Renal cortical epithelial cell (primary cell): ENCODE measurements at regions not wholly inside any gene's neighbourhood (a gene's known extent, or its start where the extent isn't known, plus 50 kb on each side); places are given as distances from the start of the nearest gene placed in this dataset.

ENCODE experiments used
- DNase-seq: peaks from one replicate; pipeline ENCODE4 v3.0.0-alpha.2; 2011; ENCODE audit warnings: low read depth

- DNase-seq: peak; percentile 97
Observed at GRCh38 chrX:42096265-42096920, 173.0 kb upstream of the CASK start.

- DNase-seq: peak; percentile 81
Observed at GRCh38 chrX:42094218-42094617, 170.9 kb upstream of the CASK start.

- peak; percentile 53 for DNase-seq
Observed at GRCh38 chrX:42093756-42094155, 170.4 kb upstream of the CASK start.

- DNase-seq: no peak
Observed at GRCh38 chrX:42090395-42090794, 167.0 kb upstream of the CASK start.

- no peak for DNase-seq
Observed at GRCh38 chrX:42089031-42089430, 165.7 kb upstream of the CASK start.

GRCh38 chrX:42087960-42088359 is 164.6 kb upstream of the CASK start:
- no peak for DNase-seq

- peak; percentile 89 for DNase-seq
Observed at GRCh38 chrX:42085836-42086235, 162.5 kb upstream of the CASK start.

- DNase-seq: no peak
Observed at GRCh38 chrX:42079968-42080367, 156.6 kb upstream of the CASK start.

GRCh38 chrX:42077675-42078074 is 154.3 kb upstream of the CASK start:
- DNase-seq: no peak

- no peak for DNase-seq
Observed at GRCh38 chrX:42075032-42075431, 151.7 kb upstream of the CASK start.

GRCh38 chrX:42073448-42073847 is 150.1 kb upstream of the CASK start:
- no peak for DNase-seq

GRCh38 chrX:42070866-42071265 is 147.5 kb upstream of the CASK start:
- no peak for DNase-seq

- no peak for DNase-seq
Observed at GRCh38 chrX:42054256-42054655, 130.9 kb upstream of the CASK start.

GRCh38 chrX:42050345-42050744 is 127.0 kb upstream of the CASK start:
- no peak for DNase-seq

GRCh38 chrX:42047886-42048285 is 124.5 kb upstream of the CASK start:
- DNase-seq: no peak

GRCh38 chrX:42028109-42028508 is 104.8 kb upstream of the CASK start:
- DNase-seq: no peak

GRCh38 chrX:42027367-42028000 is 104.1 kb upstream of the CASK start:
- no peak for DNase-seq

- no peak for DNase-seq
Observed at GRCh38 chrX:42025861-42026260, 102.5 kb upstream of the CASK start.

- DNase-seq: no peak
Observed at GRCh38 chrX:42023122-42023521, 99.8 kb upstream of the CASK start.

- DNase-seq: no peak
Observed at GRCh38 chrX:42022158-42022557, 98.8 kb upstream of the CASK start.

- no peak for DNase-seq
Observed at GRCh38 chrX:42021058-42021457, 97.7 kb upstream of the CASK start.

GRCh38 chrX:42020225-42020624 is 96.9 kb upstream of the CASK start:
- DNase-seq: no peak

- DNase-seq: peak; percentile 19
Observed at GRCh38 chrX:42017971-42018370, 94.6 kb upstream of the CASK start.

GRCh38 chrX:42000836-42001235 is 77.5 kb upstream of the CASK start:
- DNase-seq: no peak
